ENCODE measurements at regions not wholly inside any gene's neighbourhood (a gene's known extent, or its start where the extent isn't known, plus 50 kb on each side); places are given as distances from the start of the nearest gene placed in this dataset.

DNA sequence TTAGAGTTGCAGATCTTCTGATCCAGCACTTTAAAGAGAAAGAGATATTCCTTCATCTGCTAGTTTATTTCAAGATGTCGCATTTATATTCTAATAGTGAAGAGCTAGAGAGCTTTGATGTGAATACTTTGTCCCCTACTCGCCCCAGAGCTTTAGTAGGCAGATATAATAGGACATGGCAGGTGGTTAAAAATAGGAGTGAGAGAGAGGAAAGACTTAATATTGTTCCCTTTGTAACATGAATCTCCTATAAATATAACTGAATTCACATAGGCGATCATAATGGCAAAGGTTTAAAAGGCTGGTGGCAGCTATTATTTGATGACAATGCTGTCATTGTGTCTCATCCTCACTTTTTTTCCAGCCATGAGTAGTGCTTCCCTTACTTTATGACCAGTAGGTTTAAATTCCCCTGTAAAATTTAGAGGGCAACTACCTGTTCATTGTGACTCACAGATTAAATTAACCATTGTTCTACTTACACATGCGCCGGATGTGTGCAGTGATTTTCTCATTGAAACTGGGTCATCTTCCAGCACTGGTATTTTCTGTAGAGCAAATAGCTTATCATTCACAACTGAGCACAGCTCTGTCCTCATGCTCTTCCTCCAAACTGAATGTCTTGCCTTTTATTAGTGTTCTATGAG, 906.7 kb upstream of the CELF2 start:
- ATAC-seq (no peak), DNase-seq (no peak)
- Histone ChIP-seq H3K36me3 (no peaks in the 10 kb centered on the region), H3K4me3 (no peak overlapping the region), H3K27ac (no peak overlapping the region), H3K27me3 (ENCODE audit: low read depth) (no peaks in the 10 kb centered on the region), H3K9me3 (peaks cover 6% of the 10 kb centered on the region), H3K4me1 (no peaks in the 10 kb centered on the region)
- no peak for TF ChIP-seq CTCF (IDR thresholded peaks at IDR 0.05)
- intact Hi-C loops (cut with DNase I): no loop called here

- Histone ChIP-seq H3K27ac (no peak overlapping the region), H3K27me3 (ENCODE audit: low read depth) (no peaks in the 10 kb centered on the region), H3K9me3 (no peaks in the 10 kb centered on the region), H3K36me3 (no peaks in the 10 kb centered on the region), H3K4me3 (no peak overlapping the region), H3K4me1 (no peaks in the 10 kb centered on the region)
- intact Hi-C loops (cut with DNase I): no loop called here
- ATAC-seq: no peak
- no peak for DNase-seq
- TF ChIP-seq CTCF (IDR thresholded peaks at IDR 0.05): no peak
Measured at GRCh38 chr10:10118131-10118530, 899.5 kb upstream of the CELF2 start.

GRCh38 chr10:10120671-10121070, 897.0 kb upstream of the CELF2 start:
- no peak for TF ChIP-seq CTCF (IDR thresholded peaks at IDR 0.05)
- Histone ChIP-seq H3K4me3 (no peak overlapping the region), H3K27me3 (ENCODE audit: low read depth) (no peaks in the 10 kb centered on the region), H3K9me3 (no peaks in the 10 kb centered on the region), H3K27ac (no peak overlapping the region), H3K36me3 (no peaks in the 10 kb centered on the region), H3K4me1 (no peaks in the 10 kb centered on the region)
- DNase-seq: no peak
- ATAC-seq: no peak
- intact Hi-C loops (cut with DNase I): no loop called here

DNA sequence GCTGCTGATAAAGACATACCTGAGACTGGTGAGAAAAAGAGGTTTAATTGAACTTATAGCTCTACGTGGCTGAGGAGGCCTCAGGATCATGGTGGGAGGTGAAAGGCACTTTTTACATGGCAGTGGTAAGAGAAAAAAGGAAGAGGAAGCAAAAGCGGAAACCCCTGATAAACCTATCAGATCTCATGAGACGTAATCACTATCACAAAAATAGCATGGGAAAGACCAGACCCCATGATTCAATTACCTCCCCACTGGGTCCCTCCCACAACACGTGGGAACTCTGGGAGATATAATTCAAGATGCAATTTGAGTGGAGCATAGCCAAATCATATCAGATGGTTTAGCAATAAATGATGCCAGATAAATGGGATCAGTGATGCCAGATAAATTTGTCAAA, 892.0 kb upstream of the CELF2 start:
- H3K9me3 ChIP-seq: no peaks in the 10 kb centered on the region
- intact Hi-C loops (cut with DNase I): no loop called here
- ATAC-seq (no peak), DNase-seq (no peak)
- no peak overlapping the region for H3K4me3 ChIP-seq
- no peaks in the 10 kb centered on the region for H3K27me3 ChIP-seq (ENCODE audit: low read depth)
- no peaks in the 10 kb centered on the region for H3K36me3 ChIP-seq
- no peak overlapping the region for H3K27ac ChIP-seq
- no peak for TF ChIP-seq CTCF (IDR thresholded peaks at IDR 0.05)
- H3K4me1 ChIP-seq: no peaks in the 10 kb centered on the region

DNA sequence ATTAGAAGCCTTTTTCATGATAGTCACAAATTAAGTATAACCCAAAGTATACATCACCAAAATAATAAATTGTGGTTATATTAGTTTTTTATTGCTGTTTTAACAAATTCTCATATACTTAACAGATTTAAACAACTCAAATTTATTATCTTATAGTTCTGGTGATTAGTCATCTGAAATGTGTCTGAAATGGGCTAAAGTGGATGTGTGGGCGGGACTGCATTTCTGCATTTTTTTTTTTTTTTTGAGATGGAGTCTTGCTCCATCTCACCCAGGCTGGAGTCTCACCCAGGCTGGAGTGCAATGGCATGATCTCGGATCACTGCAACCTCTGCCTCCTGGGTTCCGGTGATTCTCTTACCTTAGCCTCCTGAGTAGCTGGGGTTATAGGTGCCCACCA, 891.5 kb upstream of the CELF2 start:
- Histone ChIP-seq H3K27me3 (ENCODE audit: low read depth) (no peaks in the 10 kb centered on the region), H3K4me3 (no peak overlapping the region), H3K4me1 (no peaks in the 10 kb centered on the region), H3K9me3 (no peaks in the 10 kb centered on the region), H3K27ac (no peak overlapping the region), H3K36me3 (no peaks in the 10 kb centered on the region)
- intact Hi-C loops (cut with DNase I): no loop called here
- DNase-seq (no peak), ATAC-seq (no peak)
- no peak for TF ChIP-seq CTCF (IDR thresholded peaks at IDR 0.05)

DNA sequence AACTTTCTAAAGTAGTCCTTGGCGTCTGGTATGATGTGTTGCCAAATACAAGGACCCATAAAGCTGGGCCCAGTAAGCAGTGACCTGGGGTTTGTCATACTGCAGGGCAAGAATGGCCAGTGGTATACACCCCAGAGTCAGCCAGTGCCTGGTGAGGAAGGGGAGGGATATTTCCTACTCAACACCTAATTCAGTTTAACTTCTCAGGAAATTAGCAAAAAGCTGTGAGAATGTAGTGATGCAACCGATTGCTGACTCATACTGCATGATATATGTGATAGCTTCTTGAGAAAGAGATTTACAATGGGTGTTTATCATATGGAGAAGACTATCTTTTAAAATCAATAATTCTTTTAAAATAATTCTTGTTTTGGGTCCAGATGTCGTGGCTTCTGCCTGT, 889.3 kb upstream of the CELF2 start:
- Histone ChIP-seq H3K27ac (no peak overlapping the region), H3K9me3 (no peaks in the 10 kb centered on the region), H3K4me3 (no peak overlapping the region), H3K4me1 (no peaks in the 10 kb centered on the region), H3K36me3 (no peaks in the 10 kb centered on the region), H3K27me3 (ENCODE audit: low read depth) (no peaks in the 10 kb centered on the region)
- ATAC-seq (no peak), DNase-seq (no peak)
- no peak for TF ChIP-seq CTCF (IDR thresholded peaks at IDR 0.05)
- intact Hi-C loops (cut with DNase I): no loop called here
